ENCODE measurements at regions not wholly inside any gene's neighbourhood (a gene's known extent, or its start where the extent isn't known, plus 50 kb on each side); places are given as distances from the start of the nearest gene placed in this dataset.

DNA sequence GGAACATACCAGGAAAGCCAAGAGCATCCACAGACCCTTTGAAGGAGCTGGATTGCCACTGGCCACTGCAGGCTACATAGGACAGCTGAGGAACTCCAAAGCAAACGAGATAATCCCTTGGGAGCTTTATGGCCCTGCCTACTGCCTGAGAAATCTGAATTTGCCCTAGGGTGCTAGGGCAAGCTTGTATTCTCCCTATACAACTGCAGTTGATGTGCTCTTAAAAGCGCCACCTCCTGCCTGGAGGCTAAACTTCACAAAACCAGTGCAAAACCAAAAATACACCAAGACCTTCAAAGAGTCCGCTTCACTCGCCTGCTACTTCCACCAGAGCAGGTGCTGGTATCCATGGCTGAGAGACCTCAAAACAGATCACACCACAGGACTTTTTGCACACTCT is 99.6 kb upstream of the KRR1 start:
- TF ChIP-seq GATA2 (IDR thresholded peaks at IDR 0.05; ENCODE audit: low read depth, low read length), result no peak
- no peak for TF ChIP-seq GATA3 (IDR thresholded peaks at IDR 0.05; ENCODE audit: low read depth, low read length)

Measured in SH-SY5Y (cell line).